NT2/D1 (cell line): ENCODE measurements at regions not wholly inside any gene's neighbourhood (a gene's known extent, or its start where the extent isn't known, plus 50 kb on each side); places are given as distances from the start of the nearest gene placed in this dataset.

Source experiments
- SUZ12 ChIP-seq: IDR thresholded peaks from 2 replicates; pipeline ENCODE4 v1.6.1; 2011; ENCODE audit not compliant: insufficient read length, insufficient read depth; ENCODE audit errors: extremely low read depth
- YY1 ChIP-seq: IDR thresholded peaks from 2 replicates; pipeline ENCODE4 v1.6.1; 2011; ENCODE audit not compliant: insufficient read length, insufficient read depth
- ZNF274 ChIP-seq: IDR thresholded peaks from 2 replicates; pipeline ENCODE4 v1.6.1; 2011; ENCODE audit warnings: mild to moderate bottlenecking, low read depth, low read length

GRCh38 chr3:78293284-78293683 is 1253.4 kb downstream of the ROBO2 start:
- TF ChIP-seq ZNF274: no peak
- TF ChIP-seq SUZ12: no peak
- no peak for TF ChIP-seq YY1
